ENCODE measurements at regions not wholly inside any gene's neighbourhood (a gene's known extent, or its start where the extent isn't known, plus 50 kb on each side); places are given as distances from the start of the nearest gene placed in this dataset.

GRCh38 chr3:194246709-194247349, 104.3 kb downstream of the CPN2 start:
- TF ChIP-seq, protein P1, sequence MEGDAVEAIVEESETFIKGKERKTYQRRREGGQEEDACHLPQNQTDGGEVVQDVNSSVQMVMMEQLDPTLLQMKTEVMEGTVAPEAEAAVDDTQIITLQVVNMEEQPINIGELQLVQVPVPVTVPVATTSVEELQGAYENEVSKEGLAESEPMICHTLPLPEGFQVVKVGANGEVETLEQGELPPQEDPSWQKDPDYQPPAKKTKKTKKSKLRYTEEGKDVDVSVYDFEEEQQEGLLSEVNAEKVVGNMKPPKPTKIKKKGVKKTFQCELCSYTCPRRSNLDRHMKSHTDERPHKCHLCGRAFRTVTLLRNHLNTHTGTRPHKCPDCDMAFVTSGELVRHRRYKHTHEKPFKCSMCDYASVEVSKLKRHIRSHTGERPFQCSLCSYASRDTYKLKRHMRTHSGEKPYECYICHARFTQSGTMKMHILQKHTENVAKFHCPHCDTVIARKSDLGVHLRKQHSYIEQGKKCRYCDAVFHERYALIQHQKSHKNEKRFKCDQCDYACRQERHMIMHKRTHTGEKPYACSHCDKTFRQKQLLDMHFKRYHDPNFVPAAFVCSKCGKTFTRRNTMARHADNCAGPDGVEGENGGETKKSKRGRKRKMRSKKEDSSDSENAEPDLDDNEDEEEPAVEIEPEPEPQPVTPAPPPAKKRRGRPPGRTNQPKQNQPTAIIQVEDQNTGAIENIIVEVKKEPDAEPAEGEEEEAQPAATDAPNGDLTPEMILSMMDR (conservative IDR thresholded peaks at IDR 0.05): no peak
- no peak overlapping the region for H3K27ac Mint-ChIP-seq
- no peaks in the 10 kb centered on the region for H3K27me3 Mint-ChIP-seq
- no peak for DNase-seq (ENCODE audit: extremely low spot score, unreplicated experiment)
- no peaks in the 10 kb centered on the region for H3K9me3 Mint-ChIP-seq
- H3K4me3 Mint-ChIP-seq: peak overlapping the region; percentile 21
- H3K4me1 Mint-ChIP-seq (ENCODE audit: unreplicated experiment): peaks cover 43% of the 10 kb centered on the region
- H3K36me3 Mint-ChIP-seq: no peaks in the 10 kb centered on the region

- Mint-ChIP-seq H3K36me3 (no peaks in the 10 kb centered on the region), H3K27ac (no peak overlapping the region), H3K9me3 (no peaks in the 10 kb centered on the region), H3K27me3 (no peaks in the 10 kb centered on the region), H3K4me1 (ENCODE audit: unreplicated experiment) (peaks cover 45% of the 10 kb centered on the region), H3K4me3 (no peak overlapping the region)
- TF ChIP-seq, protein P1 (conservative IDR thresholded peaks at IDR 0.05): no peak
- DNase-seq (ENCODE audit: extremely low spot score, unreplicated experiment): no peak
Measured at GRCh38 chr3:194247350-194247740, 103.8 kb downstream of the CPN2 start.

DNA sequence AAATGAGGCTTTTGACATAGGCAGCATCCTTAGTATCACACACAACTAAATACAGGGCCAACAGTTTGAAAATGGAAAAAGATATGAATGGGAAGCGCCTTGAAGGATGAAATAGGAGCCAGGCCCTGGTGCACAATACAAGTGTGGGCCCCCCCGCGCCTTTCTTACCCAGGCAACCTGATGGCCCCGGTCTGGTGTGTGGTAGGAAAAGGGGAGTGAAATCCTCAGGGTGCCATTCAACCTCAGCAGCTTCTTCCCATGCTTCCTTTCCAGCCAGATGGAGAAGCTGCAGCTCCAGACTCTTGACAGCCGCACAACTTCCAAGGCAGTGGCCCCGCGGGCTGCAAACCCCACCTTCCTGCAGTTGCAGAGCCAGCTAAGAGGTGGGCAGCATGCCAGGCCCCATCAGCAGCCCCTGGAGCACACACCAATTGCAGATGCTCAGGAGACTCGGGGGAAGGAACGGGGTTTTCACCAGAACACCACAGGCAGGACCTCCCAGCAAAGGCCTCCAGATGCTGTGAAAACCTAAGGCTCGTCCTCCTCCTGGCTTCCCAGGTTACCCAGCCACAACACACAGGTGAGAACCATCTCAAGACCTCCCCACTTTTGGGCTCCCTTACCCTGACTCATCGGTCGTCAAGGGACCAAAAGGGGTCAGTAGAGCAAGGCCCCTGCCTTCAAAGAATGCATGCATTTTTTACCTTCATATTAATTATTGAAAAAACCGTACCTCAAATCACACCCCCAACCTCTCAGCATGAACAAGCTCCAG, 101.6 kb downstream of the CPN2 start:
- Mint-ChIP-seq H3K27me3 (peaks cover 5% of the 10 kb centered on the region), H3K4me3 (peak overlapping the region; percentile 1), H3K9me3 (no peaks in the 10 kb centered on the region), H3K36me3 (no peaks in the 10 kb centered on the region), H3K4me1 (ENCODE audit: unreplicated experiment) (peaks cover 66% of the 10 kb centered on the region), H3K27ac (peak overlapping the region; percentile 40)
- TF ChIP-seq, protein P1 (conservative IDR thresholded peaks at IDR 0.05): no peak
- no peak for DNase-seq (ENCODE audit: extremely low spot score, unreplicated experiment)

- TF ChIP-seq, protein P1 (conservative IDR thresholded peaks at IDR 0.05): no peak
- H3K4me3 Mint-ChIP-seq: peak overlapping the region; percentile 62
- no peaks in the 10 kb centered on the region for H3K9me3 Mint-ChIP-seq
- peaks cover 5% of the 10 kb centered on the region for H3K27me3 Mint-ChIP-seq
- peaks cover 66% of the 10 kb centered on the region for H3K4me1 Mint-ChIP-seq (ENCODE audit: unreplicated experiment)
- H3K36me3 Mint-ChIP-seq: no peaks in the 10 kb centered on the region
- H3K27ac Mint-ChIP-seq: peak overlapping the region; percentile 40
- DNase-seq (ENCODE audit: extremely low spot score, unreplicated experiment): no peak
Measured at GRCh38 chr3:194250098-194251002, 100.8 kb downstream of the CPN2 start.

DNA sequence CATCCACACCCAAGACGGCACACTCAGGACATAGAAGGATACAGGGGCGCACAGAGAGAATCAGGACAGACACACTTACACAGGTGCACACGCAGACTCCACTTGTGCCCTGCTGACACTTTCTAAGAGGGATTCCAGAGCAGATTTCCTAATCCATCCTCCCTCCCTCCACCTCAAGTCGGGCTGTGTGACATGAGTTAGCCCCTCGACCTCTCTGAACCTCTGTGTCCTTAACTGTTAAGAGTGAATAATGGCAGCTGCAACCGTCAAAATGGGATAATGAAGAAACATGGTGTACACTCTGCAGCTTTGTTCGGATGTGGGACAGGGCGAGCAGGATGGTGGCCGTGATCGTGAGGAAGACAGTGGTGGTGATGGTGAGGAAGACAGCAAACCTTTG, 100.1 kb downstream of the CPN2 start:
- Mint-ChIP-seq H3K27me3 (peaks cover 5% of the 10 kb centered on the region), H3K9me3 (no peaks in the 10 kb centered on the region), H3K36me3 (no peaks in the 10 kb centered on the region), H3K4me3 (peak overlapping the region; percentile 62), H3K4me1 (ENCODE audit: unreplicated experiment) (peaks cover 69% of the 10 kb centered on the region), H3K27ac (peak overlapping the region; percentile 11)
- TF ChIP-seq, protein P1 (conservative IDR thresholded peaks at IDR 0.05): no peak
- no peak for DNase-seq (ENCODE audit: extremely low spot score, unreplicated experiment)

All from type B pancreatic cell (in vitro differentiated cells).